Embryonic facial prominence (tissue), 1 donor: ENCODE measurements at regions not wholly inside any gene's neighbourhood (a gene's known extent, or its start where the extent isn't known, plus 50 kb on each side); places are given as distances from the start of the nearest gene placed in this dataset.

Experiments
- DNase-seq: peaks from one replicate; pipeline ENCODE4 v3.0.0-alpha.2; 2016; ENCODE audit errors: extremely low spot score

GRCh38 chr1:98382986-98383740, 278.4 kb upstream of the SNX7 start:
- no peak for DNase-seq

DNA sequence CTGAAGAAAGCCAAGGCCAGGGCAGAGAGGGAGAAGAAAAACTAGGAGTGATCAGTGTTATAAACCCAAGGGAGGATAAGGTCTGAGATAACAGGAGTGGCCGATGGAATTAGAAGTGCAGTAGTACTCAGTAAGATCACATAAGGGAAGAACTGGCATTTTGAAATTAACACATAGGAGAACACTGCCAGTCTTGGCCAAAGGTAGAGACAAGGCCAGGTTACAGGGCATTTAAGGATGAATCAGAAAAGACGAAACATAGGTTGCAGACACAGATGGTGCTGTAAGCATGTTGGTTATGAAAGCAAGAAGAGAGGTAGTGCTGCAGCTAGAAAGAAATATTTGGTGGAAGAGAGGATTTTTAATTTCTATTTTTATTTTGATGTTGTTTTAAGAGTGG, 278.9 kb upstream of the SNX7 start:
- DNase-seq, result no peak

DNA sequence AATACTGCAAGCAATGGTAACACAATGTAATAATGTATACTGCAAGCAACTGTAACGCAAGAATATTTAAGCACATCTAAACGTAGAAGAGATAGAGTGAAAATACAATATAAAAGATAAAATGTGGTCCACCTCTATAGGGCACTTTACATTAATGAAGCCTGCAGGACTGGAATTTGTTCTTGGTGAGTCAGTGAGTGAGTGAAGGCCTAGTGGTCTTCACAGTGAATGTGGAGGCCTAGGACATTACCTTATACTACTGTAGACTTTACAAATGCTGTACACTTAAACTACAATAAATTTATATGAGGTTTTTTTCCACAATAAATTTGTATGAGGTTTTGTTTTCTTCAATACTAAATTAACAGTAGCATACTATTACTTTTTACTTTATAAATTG, 287.4 kb upstream of the SNX7 start:
- DNase-seq, result no peak

DNA sequence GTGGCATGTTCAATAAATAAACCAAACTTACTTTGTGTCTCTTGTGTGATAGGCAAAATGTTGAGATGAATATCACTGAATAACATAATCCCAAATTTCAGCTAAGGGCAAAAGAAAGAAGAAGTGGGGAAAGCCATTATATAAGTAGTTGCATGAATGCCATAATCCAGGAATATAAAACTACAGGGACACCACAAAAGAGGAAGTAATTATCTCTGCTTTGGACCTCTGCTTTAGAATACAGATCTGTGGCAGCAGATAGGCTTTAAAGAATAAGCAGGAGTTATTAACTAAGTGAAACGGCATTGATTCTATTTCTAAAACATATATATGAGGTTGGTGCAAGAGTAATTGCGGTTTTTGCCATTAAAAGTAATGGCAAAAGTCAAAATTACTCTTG, 288.5 kb upstream of the SNX7 start:
- DNase-seq, result no peak

- DNase-seq, result no peak
Observed at GRCh38 chr1:98371764-98372163, 289.8 kb upstream of the SNX7 start.

DNA sequence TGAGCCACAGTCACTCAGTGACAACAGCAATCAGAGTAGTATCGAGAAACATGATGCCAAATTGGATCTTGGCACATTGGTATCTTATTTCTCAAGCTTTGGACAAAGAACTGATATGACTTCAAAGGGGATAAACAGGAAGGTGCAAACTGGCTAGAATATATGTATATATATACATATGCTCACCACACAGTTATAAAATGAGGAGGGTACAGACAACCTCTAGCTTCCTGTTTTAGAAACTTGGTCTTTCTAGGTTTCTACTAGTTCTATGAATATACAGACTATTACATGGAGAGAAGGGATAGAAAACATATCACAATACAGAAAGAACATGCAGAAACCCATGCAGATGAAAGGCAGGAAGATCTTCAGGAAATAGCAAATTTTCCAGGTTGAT, 292.1 kb upstream of the SNX7 start:
- no peak for DNase-seq

DNA sequence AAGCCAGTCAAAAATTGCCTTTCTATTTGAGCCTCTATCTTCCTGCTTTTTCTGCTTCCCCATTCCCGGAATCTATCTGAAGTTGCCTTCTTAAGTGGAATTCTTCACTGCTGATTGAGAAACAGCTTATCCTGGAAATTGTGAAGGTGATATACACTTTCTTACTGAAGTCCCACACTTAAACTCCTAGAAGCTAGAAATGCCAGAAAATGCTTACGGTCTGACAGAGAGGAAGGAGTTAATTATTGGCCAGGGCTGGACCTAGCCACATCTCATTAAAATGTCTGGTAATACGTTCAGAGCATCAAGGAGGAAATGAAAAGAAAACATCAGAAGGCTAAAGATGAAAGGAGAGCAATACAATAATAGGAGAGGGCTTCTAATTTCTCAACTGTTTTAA, 292.5 kb upstream of the SNX7 start:
- no peak for DNase-seq

DNA sequence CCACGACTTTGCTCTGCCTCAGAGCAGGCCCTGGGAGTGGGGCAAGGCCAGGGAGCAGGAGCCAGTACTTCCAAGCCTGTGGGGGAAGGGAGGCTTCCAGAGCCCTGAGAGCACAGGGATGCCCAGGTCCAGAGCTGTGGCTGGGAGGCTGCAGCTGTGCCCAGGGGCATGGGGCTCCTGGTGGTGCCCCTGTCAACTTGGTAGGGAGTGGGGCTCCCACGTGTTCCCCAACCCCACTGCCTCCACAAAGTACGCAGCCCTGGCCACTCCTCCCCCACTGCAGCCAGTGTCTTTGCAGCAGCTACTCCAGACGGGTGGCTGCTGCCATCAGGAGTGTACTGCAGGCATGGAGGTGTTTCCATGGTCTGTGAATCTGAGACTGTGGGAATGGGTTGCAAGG, 294.1 kb upstream of the SNX7 start:
- no peak for DNase-seq

DNA sequence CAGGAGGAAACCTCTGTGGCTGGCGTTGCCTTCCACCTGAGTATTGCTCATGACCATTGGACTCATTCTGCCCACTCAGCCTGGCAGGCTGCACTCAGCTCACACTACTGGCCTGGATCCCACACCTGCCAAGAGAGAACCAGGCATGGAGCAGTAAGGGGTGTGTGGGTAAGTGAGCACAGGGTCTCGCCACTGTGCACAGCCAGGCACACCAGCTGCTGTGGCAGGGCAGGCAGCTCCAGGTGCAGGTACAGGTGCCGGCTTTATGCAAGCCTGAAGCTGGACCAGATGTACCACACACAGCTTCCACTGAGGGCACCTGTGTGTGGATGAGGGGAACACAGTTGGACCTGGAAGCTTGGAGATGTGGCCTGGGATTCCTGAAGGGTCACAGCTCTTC, 295.2 kb upstream of the SNX7 start:
- no peak for DNase-seq

- DNase-seq, result no peak
Observed at GRCh38 chr1:98364544-98364943, 297.0 kb upstream of the SNX7 start.

- DNase-seq, result no peak
Observed at GRCh38 chr1:98360864-98361263, 300.7 kb upstream of the SNX7 start.

DNA sequence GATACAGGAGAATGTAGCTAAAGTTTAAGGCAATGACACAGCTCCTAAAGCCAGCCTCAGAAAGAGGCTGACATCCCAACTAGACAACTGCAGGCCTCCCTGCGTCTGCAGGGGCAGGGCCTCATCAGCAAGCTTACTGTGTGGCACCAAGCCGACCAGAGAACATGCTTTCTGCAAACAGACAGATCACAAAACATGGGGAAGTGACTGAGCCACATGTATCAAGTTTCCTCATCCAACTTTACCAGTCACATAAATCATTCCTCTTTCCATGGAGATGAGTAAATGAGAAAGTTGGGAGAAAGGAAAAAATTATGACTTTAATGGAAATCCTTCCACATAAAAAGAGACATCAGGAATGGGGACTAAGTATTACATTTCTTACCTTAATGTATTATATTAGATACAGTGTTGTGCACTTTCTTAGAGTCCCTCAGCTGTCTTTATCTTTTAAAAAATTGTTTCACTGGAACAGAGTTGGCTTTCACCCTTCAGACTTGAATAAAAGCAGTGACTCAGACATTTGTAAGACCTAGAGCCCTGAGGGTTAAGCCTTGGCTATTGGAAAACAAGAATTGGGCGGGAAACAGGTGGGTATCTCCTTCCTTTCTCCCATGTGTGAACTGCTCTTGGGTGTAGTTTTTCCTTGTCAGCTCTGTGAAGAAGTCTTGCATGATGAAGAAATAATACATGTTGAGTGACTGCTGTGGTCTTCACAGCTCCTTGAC, 305.7 kb upstream of the SNX7 start:
- DNase-seq, result no peak

GRCh38 chr1:98352378-98352777, 309.1 kb upstream of the SNX7 start:
- no peak for DNase-seq

DNA sequence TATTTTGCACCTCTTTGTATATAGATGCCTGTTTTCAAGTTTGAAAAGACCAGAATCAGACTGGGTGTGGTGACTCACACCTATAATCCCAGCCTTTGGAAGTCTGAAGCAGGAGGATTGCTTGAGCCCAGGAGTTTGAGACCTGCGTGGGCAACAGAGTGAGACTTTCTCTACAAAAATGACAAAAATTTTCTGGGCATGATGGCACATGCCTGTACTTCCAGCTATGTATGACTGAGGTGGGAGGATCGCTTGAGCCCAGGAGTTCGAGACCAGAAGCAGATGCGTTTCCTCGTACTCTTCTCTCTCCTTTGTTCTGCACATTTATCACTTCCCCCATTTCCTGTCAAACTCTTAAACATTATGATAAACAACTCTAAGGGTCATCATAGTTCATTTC, 310.0 kb upstream of the SNX7 start:
- DNase-seq, result no peak

DNA sequence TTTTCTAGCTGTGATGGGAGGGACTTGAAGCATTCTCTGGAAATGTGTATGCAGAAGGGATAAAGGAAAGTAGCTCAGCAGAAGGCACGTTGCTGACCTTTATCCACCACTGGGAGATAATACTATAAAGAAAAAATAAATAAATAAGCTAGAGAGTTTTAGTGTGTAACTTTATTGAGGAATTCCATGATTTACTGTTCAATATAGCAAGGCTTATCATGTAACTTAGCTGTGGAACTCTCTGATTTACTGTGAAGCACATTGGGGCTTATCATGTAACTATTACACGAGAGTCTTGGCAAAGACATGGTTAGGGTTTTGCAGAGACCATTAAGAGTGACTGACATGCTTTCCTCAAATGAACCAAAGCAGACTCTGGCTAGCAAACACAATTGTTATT, 316.1 kb upstream of the SNX7 start:
- DNase-seq, result no peak

DNA sequence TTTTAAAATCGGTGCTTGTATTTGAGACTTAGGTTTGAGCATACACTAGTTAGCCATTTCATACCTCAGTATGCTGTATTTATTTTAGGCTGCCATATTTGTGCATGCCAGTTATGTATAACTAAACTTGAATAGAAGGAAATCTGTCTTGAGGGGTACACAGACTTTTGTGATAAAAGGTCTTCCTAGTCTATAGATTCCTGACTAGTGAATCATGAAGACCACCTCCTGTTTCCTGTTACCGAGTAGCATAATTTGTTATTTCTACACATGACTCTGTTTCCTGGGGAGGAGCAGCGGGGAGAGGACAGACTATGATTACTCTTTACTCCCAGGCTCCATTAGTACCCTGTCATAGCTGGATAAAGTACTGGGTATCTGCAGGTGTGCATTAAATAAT, 316.8 kb upstream of the SNX7 start:
- no peak for DNase-seq

DNA sequence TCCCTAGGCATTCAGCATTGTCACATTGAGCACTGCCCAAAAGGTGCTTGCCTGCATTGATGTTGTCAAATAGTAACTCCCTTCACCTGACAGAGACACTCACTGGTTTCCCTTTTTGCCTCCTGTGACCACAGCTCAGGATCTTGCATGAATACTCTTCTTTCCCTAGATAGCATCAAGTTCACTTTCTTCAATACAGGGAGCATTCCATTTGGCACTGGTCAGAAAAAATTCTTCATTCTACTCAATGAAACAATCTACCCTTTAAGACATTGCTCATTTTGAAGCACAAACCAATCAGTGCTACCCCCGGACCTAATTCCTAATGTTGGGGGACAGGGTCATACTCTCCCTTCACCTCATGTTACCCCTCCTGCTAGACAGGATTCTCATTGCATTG, 319.0 kb upstream of the SNX7 start:
- DNase-seq, result no peak

DNA sequence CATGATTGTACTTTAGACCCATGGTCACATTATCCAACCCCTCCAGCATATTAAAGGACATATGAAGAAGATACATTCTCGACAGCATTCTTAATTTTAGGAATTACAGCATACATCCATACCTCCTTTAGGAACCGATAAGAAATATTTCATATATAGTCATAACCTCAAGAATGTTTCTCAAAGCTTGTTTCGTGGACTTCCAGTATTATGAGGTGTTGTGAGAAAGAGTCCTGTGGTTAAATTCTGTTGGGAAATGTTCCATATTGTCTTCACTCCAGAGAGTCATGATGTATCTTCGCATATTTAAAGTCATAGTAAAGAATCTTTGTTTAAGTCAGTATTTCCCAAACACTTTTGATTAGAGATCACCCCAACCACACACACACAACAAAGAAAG, 321.0 kb upstream of the SNX7 start:
- no peak for DNase-seq

- no peak for DNase-seq
Observed at GRCh38 chr1:98336472-98337083, 324.9 kb upstream of the SNX7 start.

DNA sequence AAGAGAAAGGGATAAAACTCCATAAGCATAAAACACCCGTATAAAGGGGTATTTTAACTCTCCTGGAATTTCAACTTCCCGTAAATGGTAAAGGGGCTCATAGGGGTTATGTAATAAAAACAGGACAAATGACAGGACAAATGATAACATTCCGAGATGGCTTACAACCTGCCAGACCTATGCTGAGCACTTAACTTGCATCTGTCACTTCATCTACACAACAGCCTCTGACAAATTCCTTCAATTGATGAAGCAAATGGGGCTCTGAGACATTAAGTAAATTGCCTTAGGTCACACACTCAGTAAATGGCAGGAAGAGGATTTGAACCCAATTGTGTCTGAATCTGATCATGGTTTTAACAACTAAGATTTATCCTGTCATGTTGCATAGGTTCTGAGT, 327.6 kb upstream of the SNX7 start:
- DNase-seq, result no peak

DNA sequence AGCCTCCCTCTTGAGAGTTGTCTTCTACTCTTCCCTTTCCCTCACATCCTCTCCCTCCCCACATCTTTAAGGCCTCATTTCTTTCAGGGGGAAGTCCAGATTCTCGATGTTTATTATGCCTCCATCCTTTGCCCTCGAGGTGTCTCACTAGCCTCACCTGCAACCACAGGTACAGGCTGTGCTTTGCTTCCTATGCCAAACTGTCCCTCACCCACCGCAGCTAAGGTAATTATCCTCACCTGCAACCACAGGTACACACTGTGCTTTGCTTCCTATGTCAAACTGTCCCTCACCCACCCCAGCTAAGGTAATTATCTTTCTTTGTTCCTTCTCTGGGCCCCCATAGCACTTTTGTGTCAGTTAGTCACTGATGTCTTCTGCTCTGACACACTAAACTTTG, 328.1 kb upstream of the SNX7 start:
- no peak for DNase-seq

GRCh38 chr1:98331718-98332311, 329.7 kb upstream of the SNX7 start:
- DNase-seq, result no peak

- DNase-seq, result peak; percentile 9
Observed at GRCh38 chr1:98331243-98331642, 330.3 kb upstream of the SNX7 start.
